PFSK-1 (cell line): ENCODE measurements at regions not wholly inside any gene's neighbourhood (a gene's known extent, or its start where the extent isn't known, plus 50 kb on each side); places are given as distances from the start of the nearest gene placed in this dataset.

Experiments
- POLR2AphosphoS5 ChIP-seq: IDR thresholded peaks from 2 replicates; pipeline ENCODE4 v1.6.1; 2012; ENCODE audit warnings: low read depth, mild to moderate bottlenecking, control low read depth, low read length, moderate library complexity
- TF ChIP-seq, protein P1 (sequence below), 2 experiments: IDR thresholded peaks; 2 replicates each; pipeline versions ENCODE4 v1.6.1 to v1.8.0; 2011 to 2012; ENCODE audit warnings: low read depth in 2 of 2, low read length in 2 of 2, control low read depth in 1 of 2, inconsistent platforms in 1 of 2, mild to moderate bottlenecking in 1 of 2, moderate library complexity in 1 of 2; ENCODE audit not compliant: insufficient read depth in 1 of 2

- no peak for TF ChIP-seq POLR2AphosphoS5
- TF ChIP-seq, protein P1, sequence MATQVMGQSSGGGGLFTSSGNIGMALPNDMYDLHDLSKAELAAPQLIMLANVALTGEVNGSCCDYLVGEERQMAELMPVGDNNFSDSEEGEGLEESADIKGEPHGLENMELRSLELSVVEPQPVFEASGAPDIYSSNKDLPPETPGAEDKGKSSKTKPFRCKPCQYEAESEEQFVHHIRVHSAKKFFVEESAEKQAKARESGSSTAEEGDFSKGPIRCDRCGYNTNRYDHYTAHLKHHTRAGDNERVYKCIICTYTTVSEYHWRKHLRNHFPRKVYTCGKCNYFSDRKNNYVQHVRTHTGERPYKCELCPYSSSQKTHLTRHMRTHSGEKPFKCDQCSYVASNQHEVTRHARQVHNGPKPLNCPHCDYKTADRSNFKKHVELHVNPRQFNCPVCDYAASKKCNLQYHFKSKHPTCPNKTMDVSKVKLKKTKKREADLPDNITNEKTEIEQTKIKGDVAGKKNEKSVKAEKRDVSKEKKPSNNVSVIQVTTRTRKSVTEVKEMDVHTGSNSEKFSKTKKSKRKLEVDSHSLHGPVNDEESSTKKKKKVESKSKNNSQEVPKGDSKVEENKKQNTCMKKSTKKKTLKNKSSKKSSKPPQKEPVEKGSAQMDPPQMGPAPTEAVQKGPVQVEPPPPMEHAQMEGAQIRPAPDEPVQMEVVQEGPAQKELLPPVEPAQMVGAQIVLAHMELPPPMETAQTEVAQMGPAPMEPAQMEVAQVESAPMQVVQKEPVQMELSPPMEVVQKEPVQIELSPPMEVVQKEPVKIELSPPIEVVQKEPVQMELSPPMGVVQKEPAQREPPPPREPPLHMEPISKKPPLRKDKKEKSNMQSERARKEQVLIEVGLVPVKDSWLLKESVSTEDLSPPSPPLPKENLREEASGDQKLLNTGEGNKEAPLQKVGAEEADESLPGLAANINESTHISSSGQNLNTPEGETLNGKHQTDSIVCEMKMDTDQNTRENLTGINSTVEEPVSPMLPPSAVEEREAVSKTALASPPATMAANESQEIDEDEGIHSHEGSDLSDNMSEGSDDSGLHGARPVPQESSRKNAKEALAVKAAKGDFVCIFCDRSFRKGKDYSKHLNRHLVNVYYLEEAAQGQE (IDR thresholded peaks at IDR 0.05; ENCODE audit: insufficient read depth in 1 of 2, low read depth in 2 of 2, low read length in 2 of 2) = no peak
Measured at GRCh38 chr10:44771233-44771995, 139.7 kb upstream of the TMEM72 start.
